ENCODE measurements at regions not wholly inside any gene's neighbourhood (a gene's known extent, or its start where the extent isn't known, plus 50 kb on each side); places are given as distances from the start of the nearest gene placed in this dataset.
"Not testable (repeated sequence)": the region's sequence is repeated elsewhere in the genome, so short reads cannot be mapped to it uniquely, and the experiment has no call there.

DNA sequence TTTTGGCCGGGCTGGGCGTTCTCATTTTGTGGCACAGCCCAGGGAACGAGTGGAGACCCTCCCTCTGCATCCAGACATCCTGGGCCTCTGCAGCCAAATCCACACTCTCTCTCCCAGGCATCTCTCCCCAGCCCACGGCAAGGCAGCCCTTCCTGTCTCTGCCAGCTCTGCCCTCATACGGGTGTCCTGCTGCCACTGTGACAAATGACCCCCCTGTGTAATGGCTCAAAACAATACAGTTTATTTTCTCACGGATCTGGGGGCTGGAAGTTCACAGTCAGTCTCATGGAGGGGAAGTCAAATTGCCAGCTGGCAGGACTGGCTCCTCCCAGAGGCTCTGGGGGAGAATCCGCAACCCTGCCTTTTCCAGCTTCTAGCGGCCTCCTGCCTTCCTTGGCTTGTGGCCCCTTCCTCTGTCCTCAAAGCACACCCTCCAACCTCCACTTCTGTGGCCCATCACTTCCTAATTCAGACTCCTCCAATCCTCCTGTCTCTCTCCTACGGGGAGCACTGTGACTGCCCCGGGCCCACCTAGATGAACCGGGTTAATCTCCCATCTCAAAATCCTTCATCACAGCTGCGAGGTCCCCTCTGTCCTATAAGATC, 70.2 kb upstream of the COL5A1 start:
- Histone ChIP-seq H3K27me3 (ENCODE audit: insufficient read depth, low read depth, low read length) (no peaks in the 10 kb centered on the region), H3K79me2 (replicated peaks; ENCODE audit: insufficient read depth, low read length) (no peaks in the 10 kb centered on the region), H3K9me2 (ENCODE audit: insufficient read depth, low read length) (no peaks in the 10 kb centered on the region), H3K27ac (ENCODE audit: low read length) (no peak overlapping the region), H2AFZ (ENCODE audit: low read depth, low read length) (no peak overlapping the region), H3F3A (ENCODE audit: insufficient read depth, low read length, poor library complexity, severe bottlenecking) (no peaks in the 10 kb centered on the region), H3K4me2 (ENCODE audit: low read length) (no peak overlapping the region), H3K9ac (ENCODE audit: low read length) (no peak overlapping the region), H3K9me3 (ENCODE audit: low read length) (no peaks in the 10 kb centered on the region), H3K4me3 (ENCODE audit: low read length) (no peak overlapping the region), H3K36me3 (ENCODE audit: insufficient read depth, low read length) (no peaks in the 10 kb centered on the region), H4K20me1 (ENCODE audit: insufficient read depth) (no peaks in the 10 kb centered on the region)
- TF ChIP-seq EP300 (conservative IDR thresholded peaks at IDR 0.05; ENCODE audit: poor library complexity, severe bottlenecking), result no peak
- TF ChIP-seq EZH2 (IDR thresholded peaks at IDR 0.05; ENCODE audit: borderline replicate concordance, insufficient read depth, low read length, poor library complexity, severe bottlenecking), result no peak
- TF ChIP-seq RAD21 (conservative IDR thresholded peaks at IDR 0.05), result no peak
- TF ChIP-seq, protein P1, sequence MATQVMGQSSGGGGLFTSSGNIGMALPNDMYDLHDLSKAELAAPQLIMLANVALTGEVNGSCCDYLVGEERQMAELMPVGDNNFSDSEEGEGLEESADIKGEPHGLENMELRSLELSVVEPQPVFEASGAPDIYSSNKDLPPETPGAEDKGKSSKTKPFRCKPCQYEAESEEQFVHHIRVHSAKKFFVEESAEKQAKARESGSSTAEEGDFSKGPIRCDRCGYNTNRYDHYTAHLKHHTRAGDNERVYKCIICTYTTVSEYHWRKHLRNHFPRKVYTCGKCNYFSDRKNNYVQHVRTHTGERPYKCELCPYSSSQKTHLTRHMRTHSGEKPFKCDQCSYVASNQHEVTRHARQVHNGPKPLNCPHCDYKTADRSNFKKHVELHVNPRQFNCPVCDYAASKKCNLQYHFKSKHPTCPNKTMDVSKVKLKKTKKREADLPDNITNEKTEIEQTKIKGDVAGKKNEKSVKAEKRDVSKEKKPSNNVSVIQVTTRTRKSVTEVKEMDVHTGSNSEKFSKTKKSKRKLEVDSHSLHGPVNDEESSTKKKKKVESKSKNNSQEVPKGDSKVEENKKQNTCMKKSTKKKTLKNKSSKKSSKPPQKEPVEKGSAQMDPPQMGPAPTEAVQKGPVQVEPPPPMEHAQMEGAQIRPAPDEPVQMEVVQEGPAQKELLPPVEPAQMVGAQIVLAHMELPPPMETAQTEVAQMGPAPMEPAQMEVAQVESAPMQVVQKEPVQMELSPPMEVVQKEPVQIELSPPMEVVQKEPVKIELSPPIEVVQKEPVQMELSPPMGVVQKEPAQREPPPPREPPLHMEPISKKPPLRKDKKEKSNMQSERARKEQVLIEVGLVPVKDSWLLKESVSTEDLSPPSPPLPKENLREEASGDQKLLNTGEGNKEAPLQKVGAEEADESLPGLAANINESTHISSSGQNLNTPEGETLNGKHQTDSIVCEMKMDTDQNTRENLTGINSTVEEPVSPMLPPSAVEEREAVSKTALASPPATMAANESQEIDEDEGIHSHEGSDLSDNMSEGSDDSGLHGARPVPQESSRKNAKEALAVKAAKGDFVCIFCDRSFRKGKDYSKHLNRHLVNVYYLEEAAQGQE (IDR thresholded peaks at IDR 0.05; ENCODE audit: borderline replicate concordance), result no peak
- TF ChIP-seq SMC3 (conservative IDR thresholded peaks at IDR 0.05; ENCODE audit: poor library complexity), result no peak
- TF ChIP-seq POLR2AphosphoS5 (IDR thresholded peaks at IDR 0.05), result no peak
- TF ChIP-seq TAF1 (IDR thresholded peaks at IDR 0.05; ENCODE audit: low read depth), result no peak
- TF ChIP-seq, protein P2, sequence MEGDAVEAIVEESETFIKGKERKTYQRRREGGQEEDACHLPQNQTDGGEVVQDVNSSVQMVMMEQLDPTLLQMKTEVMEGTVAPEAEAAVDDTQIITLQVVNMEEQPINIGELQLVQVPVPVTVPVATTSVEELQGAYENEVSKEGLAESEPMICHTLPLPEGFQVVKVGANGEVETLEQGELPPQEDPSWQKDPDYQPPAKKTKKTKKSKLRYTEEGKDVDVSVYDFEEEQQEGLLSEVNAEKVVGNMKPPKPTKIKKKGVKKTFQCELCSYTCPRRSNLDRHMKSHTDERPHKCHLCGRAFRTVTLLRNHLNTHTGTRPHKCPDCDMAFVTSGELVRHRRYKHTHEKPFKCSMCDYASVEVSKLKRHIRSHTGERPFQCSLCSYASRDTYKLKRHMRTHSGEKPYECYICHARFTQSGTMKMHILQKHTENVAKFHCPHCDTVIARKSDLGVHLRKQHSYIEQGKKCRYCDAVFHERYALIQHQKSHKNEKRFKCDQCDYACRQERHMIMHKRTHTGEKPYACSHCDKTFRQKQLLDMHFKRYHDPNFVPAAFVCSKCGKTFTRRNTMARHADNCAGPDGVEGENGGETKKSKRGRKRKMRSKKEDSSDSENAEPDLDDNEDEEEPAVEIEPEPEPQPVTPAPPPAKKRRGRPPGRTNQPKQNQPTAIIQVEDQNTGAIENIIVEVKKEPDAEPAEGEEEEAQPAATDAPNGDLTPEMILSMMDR (IDR thresholded peaks at IDR 0.05; ENCODE audit: poor library complexity, severe bottlenecking), result no peak
- TF ChIP-seq MXI1 (conservative IDR thresholded peaks at IDR 0.05; ENCODE audit: poor library complexity, severe bottlenecking), result no peak

DNA sequence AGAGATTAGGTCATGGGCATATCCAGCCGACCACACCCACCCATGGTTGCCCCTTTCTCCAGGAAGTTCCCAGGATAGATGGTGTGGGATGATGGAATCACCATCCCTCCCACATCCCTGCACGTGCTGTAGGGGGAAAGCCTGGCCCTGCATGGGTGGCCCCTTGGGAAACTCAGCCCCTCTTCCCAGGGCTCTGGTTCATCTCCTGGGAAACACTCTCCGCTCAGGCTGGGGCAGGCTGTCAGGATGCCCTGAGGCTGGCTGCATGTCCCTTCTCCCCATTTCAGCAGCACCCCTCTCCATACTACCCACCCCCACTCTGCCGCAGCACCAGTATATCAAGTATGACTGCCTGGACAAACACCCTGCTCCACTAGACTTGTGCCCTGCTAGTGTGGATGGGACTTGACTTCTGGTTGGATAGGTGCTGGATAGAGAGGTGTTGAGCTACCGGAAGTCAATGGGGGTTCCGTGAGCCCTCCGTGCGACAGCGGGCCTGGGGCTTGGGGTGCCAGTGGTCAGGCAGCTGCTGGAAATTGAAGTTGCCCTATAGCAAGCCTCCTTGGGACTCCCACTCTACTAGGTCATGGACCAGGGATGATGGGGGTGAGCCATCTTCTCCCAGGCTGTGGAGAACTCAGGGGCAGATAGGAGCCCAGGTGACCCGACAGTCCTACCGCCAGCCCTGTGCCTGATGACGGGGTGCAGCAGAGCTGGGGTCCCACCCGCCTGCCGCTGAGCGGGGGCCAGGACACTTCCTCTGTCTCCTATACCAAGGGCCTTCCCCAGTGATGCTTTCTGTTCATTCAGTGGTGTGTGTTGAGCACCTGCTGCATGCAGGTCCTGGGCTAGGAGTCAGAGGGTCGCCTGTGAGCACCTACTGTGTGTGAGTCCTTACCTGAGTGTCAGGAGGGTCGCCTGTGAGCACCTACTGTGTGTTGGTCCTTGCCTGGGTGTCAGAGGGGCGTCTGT, 69.4 kb upstream of the COL5A1 start:
- Histone ChIP-seq H3K36me3 (ENCODE audit: insufficient read depth, low read length) (no peaks in the 10 kb centered on the region), H3K4me3 (ENCODE audit: low read length) (no peak overlapping the region), H2AFZ (ENCODE audit: low read depth, low read length) (no peak overlapping the region), H3K9me2 (ENCODE audit: insufficient read depth, low read length) (no peaks in the 10 kb centered on the region), H3K4me2 (ENCODE audit: low read length) (no peak overlapping the region), H3K27me3 (ENCODE audit: insufficient read depth, low read depth, low read length) (no peaks in the 10 kb centered on the region), H3K9me3 (ENCODE audit: low read length) (no peaks in the 10 kb centered on the region), H3F3A (ENCODE audit: insufficient read depth, low read length, poor library complexity, severe bottlenecking) (no peaks in the 10 kb centered on the region), H4K20me1 (ENCODE audit: insufficient read depth) (no peaks in the 10 kb centered on the region), H3K79me2 (replicated peaks; ENCODE audit: insufficient read depth, low read length) (no peaks in the 10 kb centered on the region), H3K9ac (ENCODE audit: low read length) (no peak overlapping the region), H3K27ac (ENCODE audit: low read length) (no peak overlapping the region)
- TF ChIP-seq EZH2 (IDR thresholded peaks at IDR 0.05; ENCODE audit: borderline replicate concordance, insufficient read depth, low read length, poor library complexity, severe bottlenecking) (no peak), POLR2AphosphoS5 (IDR thresholded peaks at IDR 0.05) (no peak), EP300 (conservative IDR thresholded peaks at IDR 0.05; ENCODE audit: poor library complexity, severe bottlenecking) (no peak), MXI1 (conservative IDR thresholded peaks at IDR 0.05; ENCODE audit: poor library complexity, severe bottlenecking) (no peak), RAD21 (conservative IDR thresholded peaks at IDR 0.05) (no peak), TAF1 (IDR thresholded peaks at IDR 0.05; ENCODE audit: low read depth) (no peak), SMC3 (conservative IDR thresholded peaks at IDR 0.05; ENCODE audit: poor library complexity) (no peak)

DNA sequence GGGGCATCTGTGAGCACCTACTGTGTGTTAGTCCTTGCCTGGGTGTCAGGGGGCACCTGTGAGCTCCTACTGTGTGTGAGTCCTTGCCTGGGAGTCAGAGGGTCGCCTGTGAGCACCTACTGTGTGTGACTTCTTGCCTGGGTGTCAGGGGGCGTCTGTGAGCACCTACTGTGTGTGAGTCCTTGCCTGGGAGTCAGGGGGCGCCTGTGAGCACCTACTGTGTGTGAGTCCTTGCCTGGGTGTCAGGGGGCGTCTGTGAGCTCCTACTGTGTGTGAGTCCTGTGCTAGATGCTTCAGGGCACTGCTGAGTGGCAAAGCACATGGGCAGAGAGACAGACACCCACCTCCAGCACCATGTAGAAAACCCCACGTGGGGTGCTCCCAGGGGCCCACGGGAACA, 66.9 kb upstream of the COL5A1 start:
- H3K9me2 ChIP-seq (ENCODE audit: insufficient read depth, low read length); H3K36me3 ChIP-seq (ENCODE audit: insufficient read depth, low read length); H3K4me3 ChIP-seq (ENCODE audit: low read length); H3F3A ChIP-seq (ENCODE audit: insufficient read depth, low read length, poor library complexity, severe bottlenecking); H3K79me2 ChIP-seq (replicated peaks; ENCODE audit: insufficient read depth, low read length); H3K4me2 ChIP-seq (ENCODE audit: low read length); H3K27ac ChIP-seq (ENCODE audit: low read length); H3K27me3 ChIP-seq (ENCODE audit: insufficient read depth, low read depth, low read length); H3K9ac ChIP-seq (ENCODE audit: low read length); H4K20me1 ChIP-seq (ENCODE audit: insufficient read depth); H2AFZ ChIP-seq (ENCODE audit: low read depth, low read length); H3K9me3 ChIP-seq (ENCODE audit: low read length): not testable (repeated sequence)
